SK-N-SH treated with all-trans-retinoic acid at 6 μM for 48 hours (cell line): ENCODE measurements at regions not wholly inside any gene's neighbourhood (a gene's known extent, or its start where the extent isn't known, plus 50 kb on each side); places are given as distances from the start of the nearest gene placed in this dataset.

Experiments used
- CSDC2 ChIP-seq: fragments of 250-450 bp; sonication (Bioruptor Pico); IDR thresholded peaks from 2 replicates; pipeline ENCODE4 v1.5.0; 2020; ENCODE audit warnings: mild to moderate bottlenecking, moderate library complexity
- SNAI2 ChIP-seq: fragments of 250-450 bp; sonication (Bioruptor Pico); IDR thresholded peaks from 2 replicates; pipeline ENCODE4 v1.5.0; 2020; ENCODE audit warnings: mild to moderate bottlenecking, moderate library complexity
- ZC3H10 ChIP-seq: fragments of 250-450 bp; sonication (Bioruptor Pico); IDR thresholded peaks from 2 replicates; pipeline ENCODE4 v1.5.1; 2021; ENCODE audit warnings: mild to moderate bottlenecking, moderate library complexity
- ZFP3 ChIP-seq: fragments of 250-450 bp; sonication (Bioruptor Pico); IDR thresholded peaks from 2 replicates; pipeline ENCODE4 v1.5.0; 2020; ENCODE audit warnings: mild to moderate bottlenecking, moderate library complexity
- TF ChIP-seq, protein P1 (sequence below): fragments of 250-450 bp; sonication (Bioruptor Pico); IDR thresholded peaks from 2 replicates; pipeline ENCODE4 v1.8.0; 2020; ENCODE audit warnings: mild to moderate bottlenecking, moderate library complexity, borderline replicate concordance
- TF ChIP-seq, protein P2 (sequence below): fragments of 250-450 bp; sonication (Bioruptor Pico); IDR thresholded peaks from 2 replicates; pipeline ENCODE4 v1.8.0; 2021; ENCODE audit warnings: low read depth, mild to moderate bottlenecking, moderate library complexity, borderline replicate concordance

DNA sequence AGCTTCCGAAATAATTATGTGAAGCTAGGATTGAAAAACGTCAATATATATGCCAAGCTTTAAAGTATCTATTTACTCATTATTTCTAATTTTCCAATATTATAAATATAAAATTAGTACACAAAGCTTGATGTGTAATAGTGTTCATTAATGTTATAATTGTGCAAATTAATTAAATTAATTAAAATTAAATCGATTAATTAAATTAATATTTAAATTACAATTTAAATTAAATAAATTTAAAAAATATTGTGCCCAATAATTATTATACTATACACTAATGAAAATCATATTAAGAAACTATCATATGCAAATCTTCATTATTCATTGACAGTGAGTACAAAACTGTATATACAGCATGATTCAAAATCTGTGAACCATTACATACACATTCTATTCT lies 409.8 kb downstream of the FAM170A start:
- no peak for TF ChIP-seq CSDC2 (CRISPR knock-in tag)
- TF ChIP-seq, protein P1, sequence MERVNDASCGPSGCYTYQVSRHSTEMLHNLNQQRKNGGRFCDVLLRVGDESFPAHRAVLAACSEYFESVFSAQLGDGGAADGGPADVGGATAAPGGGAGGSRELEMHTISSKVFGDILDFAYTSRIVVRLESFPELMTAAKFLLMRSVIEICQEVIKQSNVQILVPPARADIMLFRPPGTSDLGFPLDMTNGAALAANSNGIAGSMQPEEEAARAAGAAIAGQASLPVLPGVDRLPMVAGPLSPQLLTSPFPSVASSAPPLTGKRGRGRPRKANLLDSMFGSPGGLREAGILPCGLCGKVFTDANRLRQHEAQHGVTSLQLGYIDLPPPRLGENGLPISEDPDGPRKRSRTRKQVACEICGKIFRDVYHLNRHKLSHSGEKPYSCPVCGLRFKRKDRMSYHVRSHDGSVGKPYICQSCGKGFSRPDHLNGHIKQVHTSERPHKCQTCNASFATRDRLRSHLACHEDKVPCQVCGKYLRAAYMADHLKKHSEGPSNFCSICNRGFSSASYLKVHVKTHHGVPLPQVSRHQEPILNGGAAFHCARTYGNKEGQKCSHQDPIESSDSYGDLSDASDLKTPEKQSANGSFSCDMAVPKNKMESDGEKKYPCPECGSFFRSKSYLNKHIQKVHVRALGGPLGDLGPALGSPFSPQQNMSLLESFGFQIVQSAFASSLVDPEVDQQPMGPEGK (CRISPR knock-in tag), result no peak
- TF ChIP-seq SNAI2 (CRISPR knock-in tag), result no peak
- TF ChIP-seq ZC3H10 (CRISPR knock-in tag), result no peak
- no peak for TF ChIP-seq ZFP3
- TF ChIP-seq, protein P2, sequence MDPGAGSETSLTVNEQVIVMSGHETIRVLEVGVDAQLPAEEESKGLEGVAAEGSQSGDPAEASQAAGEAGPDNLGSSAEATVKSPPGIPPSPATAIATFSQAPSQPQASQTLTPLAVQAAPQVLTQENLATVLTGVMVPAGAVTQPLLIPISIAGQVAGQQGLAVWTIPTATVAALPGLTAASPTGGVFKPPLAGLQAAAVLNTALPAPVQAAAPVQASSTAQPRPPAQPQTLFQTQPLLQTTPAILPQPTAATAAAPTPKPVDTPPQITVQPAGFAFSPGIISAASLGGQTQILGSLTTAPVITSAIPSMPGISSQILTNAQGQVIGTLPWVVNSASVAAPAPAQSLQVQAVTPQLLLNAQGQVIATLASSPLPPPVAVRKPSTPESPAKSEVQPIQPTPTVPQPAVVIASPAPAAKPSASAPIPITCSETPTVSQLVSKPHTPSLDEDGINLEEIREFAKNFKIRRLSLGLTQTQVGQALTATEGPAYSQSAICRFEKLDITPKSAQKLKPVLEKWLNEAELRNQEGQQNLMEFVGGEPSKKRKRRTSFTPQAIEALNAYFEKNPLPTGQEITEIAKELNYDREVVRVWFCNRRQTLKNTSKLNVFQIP (CRISPR knock-in tag), result no peak
